HG02588 (cell line): ENCODE measurements at regions not wholly inside any gene's neighbourhood (a gene's known extent, or its start where the extent isn't known, plus 50 kb on each side); places are given as distances from the start of the nearest gene placed in this dataset.

Experiments
- ATAC-seq: cut with Tn5 transposase; IDR thresholded peaks from one replicate; pipeline ENCODE4 v1.9.1; 2021; ENCODE audit warnings: mild to moderate bottlenecking, moderate library complexity; ENCODE audit not compliant: unreplicated experiment

- no peak for ATAC-seq
Measured at GRCh38 chr5:167555565-167556166, 735.8 kb upstream of the WWC1 start.

GRCh38 chr5:167557359-167557758 is 734.1 kb upstream of the WWC1 start:
- no peak for ATAC-seq

GRCh38 chr5:167561796-167562195 is 729.6 kb upstream of the WWC1 start:
- ATAC-seq = no peak

GRCh38 chr5:167564275-167564674 is 727.2 kb upstream of the WWC1 start:
- no peak for ATAC-seq

GRCh38 chr5:167565189-167565954 is 726.1 kb upstream of the WWC1 start:
- ATAC-seq = no peak

- ATAC-seq = no peak
Measured at GRCh38 chr5:167570431-167570830, 721.0 kb upstream of the WWC1 start.

- ATAC-seq = no peak
Measured at GRCh38 chr5:167571824-167572223, 719.6 kb upstream of the WWC1 start.

GRCh38 chr5:167573370-167574127 is 717.9 kb upstream of the WWC1 start:
- ATAC-seq = no peak

- ATAC-seq = no peak
Measured at GRCh38 chr5:167574464-167574863, 717.0 kb upstream of the WWC1 start.

- no peak for ATAC-seq
Measured at GRCh38 chr5:167575330-167575729, 716.1 kb upstream of the WWC1 start.

- no peak for ATAC-seq
Measured at GRCh38 chr5:167576126-167576525, 715.3 kb upstream of the WWC1 start.

- ATAC-seq = no peak
Measured at GRCh38 chr5:167576897-167577296, 714.5 kb upstream of the WWC1 start.

- no peak for ATAC-seq
Measured at GRCh38 chr5:167577616-167578015, 713.8 kb upstream of the WWC1 start.

GRCh38 chr5:167578977-167579692 is 712.3 kb upstream of the WWC1 start:
- no peak for ATAC-seq

- no peak for ATAC-seq
Measured at GRCh38 chr5:167579693-167580055, 711.8 kb upstream of the WWC1 start.

- no peak for ATAC-seq
Measured at GRCh38 chr5:167580608-167581007, 710.8 kb upstream of the WWC1 start.

- ATAC-seq = no peak
Measured at GRCh38 chr5:167582283-167582682, 709.2 kb upstream of the WWC1 start.

- no peak for ATAC-seq
Measured at GRCh38 chr5:167582886-167583285, 708.6 kb upstream of the WWC1 start.

- no peak for ATAC-seq
Measured at GRCh38 chr5:167585184-167585583, 706.3 kb upstream of the WWC1 start.

GRCh38 chr5:167587772-167588437 is 703.5 kb upstream of the WWC1 start:
- ATAC-seq = no peak

- ATAC-seq = no peak
Measured at GRCh38 chr5:167592114-167592513, 699.3 kb upstream of the WWC1 start.
